Activated CD8-positive, alpha-beta memory T cell treated with anti-CD3 and anti-CD28 coated beads for 48 hours (primary cell): ENCODE measurements at regions not wholly inside any gene's neighbourhood (a gene's known extent, or its start where the extent isn't known, plus 50 kb on each side); places are given as distances from the start of the nearest gene placed in this dataset.

Experiments used
- DNase-seq, 3 experiments: peaks; one replicate each; pipeline ENCODE4 v3.0.0-alpha.2; 2020; ENCODE audit warnings: low read depth in 2 of 3, low spot score in 2 of 3

- no peak for DNase-seq
These were observed 346.7 kb upstream of the TGFBR2 start for GRCh38 chr3:30259730-30260129.

GRCh38 chr3:30260762-30261161, 345.6 kb upstream of the TGFBR2 start:
- no peak for DNase-seq

GRCh38 chr3:30263238-30263924, 343.0 kb upstream of the TGFBR2 start:
- DNase-seq: no peak

GRCh38 chr3:30263925-30264313, 342.5 kb upstream of the TGFBR2 start:
- DNase-seq: no peak

GRCh38 chr3:30266524-30266923, 339.9 kb upstream of the TGFBR2 start:
- DNase-seq: no peak

GRCh38 chr3:30268288-30268687, 338.1 kb upstream of the TGFBR2 start:
- no peak for DNase-seq

- no peak for DNase-seq
These were observed 336.5 kb upstream of the TGFBR2 start for GRCh38 chr3:30269751-30270445.

GRCh38 chr3:30271781-30272180, 334.6 kb upstream of the TGFBR2 start:
- no peak for DNase-seq

DNA sequence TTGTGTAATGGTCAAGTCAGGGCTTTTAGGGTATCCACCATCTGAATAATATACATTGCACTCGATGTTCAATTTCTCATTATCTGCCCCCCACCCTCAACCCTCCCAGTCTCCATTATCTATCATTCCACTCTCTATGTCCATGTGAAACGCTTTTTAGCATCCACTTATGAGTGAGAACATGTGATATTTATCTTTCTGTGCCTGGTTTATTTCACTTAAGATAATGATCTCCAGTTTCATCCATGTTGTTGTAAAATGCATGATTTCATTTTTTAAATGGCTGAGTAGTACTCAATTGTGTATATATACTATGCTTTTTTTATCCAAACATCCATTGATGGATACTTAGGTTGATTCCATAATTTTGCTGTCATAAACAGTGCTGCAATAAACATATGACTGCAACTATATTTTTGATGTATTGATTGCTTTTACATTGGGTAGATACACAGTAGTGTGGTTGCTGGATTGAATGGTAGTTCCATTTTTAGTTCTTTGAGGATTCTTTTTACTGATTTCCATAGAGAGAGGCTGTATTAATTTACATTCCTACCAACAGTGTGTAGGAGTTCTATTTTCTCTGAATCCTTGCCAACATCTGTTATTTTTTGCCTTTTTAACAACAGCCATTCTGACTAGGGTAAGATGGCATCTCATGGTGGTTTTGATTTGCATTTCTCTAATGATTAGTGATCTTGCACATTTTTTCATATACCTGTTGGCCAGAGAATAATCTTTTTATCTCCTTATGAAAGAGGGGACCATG, 332.9 kb upstream of the TGFBR2 start:
- no peak for DNase-seq

DNA sequence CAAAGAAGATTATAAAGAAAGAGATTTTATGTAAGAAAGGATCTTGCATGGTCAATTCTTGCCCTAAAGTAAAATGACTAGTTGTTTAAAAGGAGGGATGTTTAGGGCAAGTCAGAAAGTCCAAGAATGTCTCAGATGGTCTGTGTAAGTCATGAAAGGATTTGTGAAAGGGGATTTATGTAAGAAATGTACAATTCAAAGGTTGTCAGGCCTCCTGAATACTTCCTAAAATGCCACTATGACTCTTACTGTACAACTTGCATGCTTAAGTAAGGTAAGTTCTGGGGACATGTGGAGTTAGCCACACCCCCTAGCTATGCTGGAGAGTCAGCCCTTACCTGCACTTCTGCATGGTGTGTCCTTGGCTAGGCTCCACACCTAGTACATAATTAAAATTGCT, 328.9 kb upstream of the TGFBR2 start:
- DNase-seq: no peak

GRCh38 chr3:30281526-30281925, 324.9 kb upstream of the TGFBR2 start:
- no peak for DNase-seq

- DNase-seq: no peak
These were observed 324.2 kb upstream of the TGFBR2 start for GRCh38 chr3:30282154-30282696.

DNA sequence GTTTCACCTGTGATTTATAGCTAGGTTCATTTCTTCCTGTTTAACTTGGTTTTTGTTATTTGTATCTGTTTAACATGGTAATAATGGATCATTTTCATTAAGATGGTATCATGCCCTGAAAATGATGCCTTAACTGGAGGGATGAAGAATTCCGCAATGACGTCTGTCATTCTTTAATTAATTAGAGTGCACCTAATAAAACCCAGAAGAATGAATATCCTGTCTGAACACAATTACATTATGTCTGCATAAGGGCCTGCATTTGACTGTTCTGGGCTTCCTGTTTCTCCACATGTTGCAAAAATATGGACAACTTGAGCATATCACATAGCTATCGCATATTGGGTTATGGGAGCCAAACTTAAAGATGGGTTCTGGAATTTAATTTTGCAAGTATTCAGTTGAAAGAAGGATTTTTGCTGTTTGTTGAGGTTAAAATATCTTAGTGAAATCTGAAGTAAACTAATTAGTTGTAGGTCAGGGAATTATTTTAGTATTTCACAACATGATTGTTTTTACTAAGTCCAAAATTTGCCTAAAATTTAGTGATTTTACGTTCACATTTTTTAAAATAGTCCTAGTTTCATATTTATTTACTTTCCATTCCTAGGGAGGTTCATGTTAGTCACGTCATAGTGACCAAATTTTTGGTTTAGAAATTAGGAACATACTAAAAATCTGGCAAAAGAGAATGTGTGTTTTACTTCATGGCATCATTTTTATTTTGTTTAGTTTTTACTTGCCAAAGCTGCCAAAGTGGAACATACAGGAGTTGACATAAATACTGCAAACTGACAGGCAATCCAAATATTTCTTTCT, 321.0 kb upstream of the TGFBR2 start:
- DNase-seq: no peak

DNA sequence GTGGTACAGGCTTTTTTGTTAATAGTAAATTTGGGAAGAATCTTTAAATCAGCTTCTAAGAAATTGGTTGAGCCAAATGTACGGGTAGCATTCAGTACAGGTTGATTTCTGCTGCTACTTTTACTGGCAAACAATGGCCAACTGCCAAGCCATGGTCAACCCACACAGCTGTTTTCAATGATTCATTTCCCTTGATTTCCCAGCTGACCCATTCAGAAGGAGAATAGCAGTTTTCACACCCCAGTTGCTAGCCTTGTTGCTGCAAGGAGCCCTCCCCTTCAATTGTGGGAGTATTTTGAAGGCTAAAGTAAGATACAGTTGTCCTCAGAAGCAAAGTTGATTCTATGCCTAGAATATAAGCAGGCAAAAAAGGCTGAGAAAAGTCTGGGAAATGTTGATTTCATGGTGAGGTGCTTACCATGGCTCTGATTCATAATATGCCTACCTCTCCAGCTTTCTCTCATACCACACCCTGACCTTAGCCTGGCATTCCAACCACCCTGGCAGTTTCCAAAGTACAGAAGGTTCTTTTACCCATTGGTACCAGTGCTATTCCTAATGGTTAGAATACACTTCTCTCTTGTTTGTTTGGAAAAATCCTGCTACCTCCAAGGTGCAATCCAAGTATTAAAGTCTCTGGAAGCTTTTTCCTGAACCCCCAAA, 320.3 kb upstream of the TGFBR2 start:
- DNase-seq: no peak

DNA sequence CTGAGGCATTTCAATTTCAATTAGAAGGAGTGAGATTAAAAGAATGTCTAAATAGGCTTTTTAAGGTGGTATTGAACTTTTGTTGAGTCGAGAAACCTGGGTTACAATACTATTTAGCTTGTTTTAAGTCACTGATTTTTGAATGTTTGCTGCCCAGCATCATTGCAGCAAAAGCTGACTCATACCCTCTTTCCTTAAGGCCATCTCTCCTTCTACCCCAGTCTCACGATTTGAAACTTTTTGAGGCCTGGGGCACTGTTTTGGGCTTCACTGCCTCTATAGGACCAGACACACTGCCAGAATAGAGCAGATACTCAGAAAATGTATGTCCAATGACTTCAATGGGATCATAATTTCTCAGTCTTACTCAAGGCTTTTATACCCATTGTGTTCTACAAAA, 319.6 kb upstream of the TGFBR2 start:
- DNase-seq: no peak

- no peak for DNase-seq
These were observed 317.6 kb upstream of the TGFBR2 start for GRCh38 chr3:30288830-30289229.

DNA sequence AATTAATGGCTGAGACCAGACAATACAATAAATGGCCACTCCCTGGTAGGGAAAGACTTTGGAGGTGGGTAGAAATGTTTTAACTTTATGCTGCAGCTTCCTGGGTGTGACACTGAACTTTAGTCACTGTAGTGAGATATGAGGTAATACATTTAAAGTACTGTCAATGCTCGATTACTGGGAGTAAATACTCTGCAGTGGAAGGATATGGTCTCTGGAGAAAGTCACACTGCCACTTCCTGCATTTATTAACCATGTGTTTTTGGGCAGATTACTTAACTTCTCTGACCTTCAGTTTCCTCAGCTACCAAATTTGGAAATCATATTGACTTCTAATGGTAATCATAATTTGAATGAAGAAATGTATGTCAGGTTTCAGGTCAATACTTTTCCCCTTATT, 317.1 kb upstream of the TGFBR2 start:
- no peak for DNase-seq

- no peak for DNase-seq
These were observed 316.6 kb upstream of the TGFBR2 start for GRCh38 chr3:30289766-30290165.

DNA sequence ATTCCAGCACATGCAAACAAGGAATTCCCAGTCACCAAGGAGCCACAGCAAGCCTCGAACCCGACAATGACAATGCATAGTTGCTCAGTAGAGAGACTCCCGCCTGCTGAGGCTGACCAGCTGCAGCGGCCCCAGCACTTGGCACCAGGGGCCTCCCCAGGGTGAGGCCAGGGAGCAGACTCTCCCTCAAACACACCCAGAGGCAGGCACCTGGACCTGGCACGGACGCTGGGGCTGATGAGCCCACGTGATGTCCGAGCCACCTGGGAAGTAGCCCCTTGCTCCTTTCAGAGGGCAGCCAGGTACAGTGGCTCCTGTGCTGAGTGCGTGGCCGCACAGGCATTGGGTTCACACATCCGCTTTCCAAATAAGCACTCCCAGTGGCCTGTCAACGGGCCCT, 315.9 kb upstream of the TGFBR2 start:
- no peak for DNase-seq

- no peak for DNase-seq
These were observed 314.1 kb upstream of the TGFBR2 start for GRCh38 chr3:30292192-30292893.
